GM19372 (cell line): ENCODE measurements at regions not wholly inside any gene's neighbourhood (a gene's known extent, or its start where the extent isn't known, plus 50 kb on each side); places are given as distances from the start of the nearest gene placed in this dataset.

Experiments used
- ATAC-seq: cut with Tn5 transposase; IDR thresholded peaks from one replicate; pipeline ENCODE4 v1.9.1; 2021; ENCODE audit warnings: mild to moderate bottlenecking, low read depth, moderate library complexity; ENCODE audit not compliant: unreplicated experiment

DNA sequence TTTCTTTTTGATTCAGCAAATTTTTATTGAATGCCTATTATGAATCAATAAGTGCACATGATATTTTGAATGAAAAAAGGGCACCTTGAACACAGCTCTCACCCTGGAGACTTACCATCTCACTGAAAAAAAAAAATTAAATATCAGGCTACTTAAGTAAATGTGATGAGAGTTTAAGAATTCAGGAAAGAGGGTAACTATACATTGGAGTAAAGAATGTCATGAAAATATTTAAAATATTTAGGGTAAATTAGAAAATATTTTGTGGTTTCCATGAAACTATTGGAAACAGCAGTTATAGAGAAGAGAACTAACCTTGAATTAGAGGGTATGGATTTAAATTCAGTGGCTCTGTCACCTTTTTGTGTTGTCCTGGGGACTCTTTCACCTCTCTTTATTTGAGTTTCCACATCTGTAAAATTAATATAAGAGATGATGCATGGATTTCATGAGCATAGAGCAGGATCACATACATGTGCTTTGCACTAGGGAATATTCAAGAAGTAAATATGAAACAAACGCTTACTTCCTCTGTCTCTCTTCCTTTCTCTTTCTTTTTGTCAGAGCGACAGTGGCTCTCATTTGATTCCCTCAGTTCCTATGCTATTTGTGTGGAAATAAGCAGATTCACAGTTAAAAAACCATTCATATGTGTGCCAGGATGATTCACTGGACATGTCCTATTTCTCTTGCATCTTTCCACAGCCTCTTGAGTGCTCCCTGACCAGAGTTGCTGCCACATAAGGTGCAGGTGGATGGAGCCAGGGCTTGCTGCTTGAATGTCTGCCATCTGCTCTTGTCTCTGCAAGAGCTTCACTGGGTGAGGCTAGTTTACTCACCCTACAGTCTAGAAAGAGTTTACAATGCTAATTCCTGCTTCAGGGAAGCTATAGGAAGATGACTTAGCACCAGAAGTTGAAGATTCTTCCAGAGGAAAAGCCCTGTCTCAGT lies 533.1 kb downstream of the ETS1 start:
- peak; percentile 60 for ATAC-seq

DNA sequence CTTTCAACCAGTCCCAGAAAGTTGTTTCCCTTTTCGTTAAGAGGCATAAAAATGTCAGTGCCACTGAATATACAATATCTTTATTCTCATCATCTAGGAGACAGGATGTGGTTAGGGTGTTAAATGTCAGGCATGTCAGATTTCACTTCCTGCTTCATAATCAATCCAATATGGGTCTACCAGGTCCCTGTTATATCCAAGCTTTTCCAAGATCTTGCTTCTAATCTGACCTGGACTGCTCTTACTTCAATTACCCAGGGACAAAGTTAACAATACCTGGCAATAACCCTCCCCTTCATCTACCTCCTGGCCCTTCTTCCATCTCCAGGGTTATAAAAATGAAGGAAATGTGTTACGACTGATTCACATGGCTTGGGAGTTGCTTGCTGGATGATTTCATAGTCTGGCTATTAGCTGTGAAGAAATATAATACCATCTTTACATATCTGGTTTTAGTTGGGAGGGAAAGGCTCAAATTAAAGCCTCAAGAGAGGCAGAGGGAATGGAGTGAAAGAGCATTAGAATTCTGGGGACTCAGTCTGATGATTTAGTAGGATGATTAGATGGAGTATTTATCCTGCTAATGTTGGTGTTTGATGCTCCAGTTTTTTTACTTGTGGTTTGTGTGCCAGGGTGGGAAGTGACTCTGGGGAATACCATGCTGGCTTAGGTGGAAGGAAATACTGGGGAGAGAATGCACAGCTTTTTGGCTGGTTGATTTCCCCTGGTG lies 534.3 kb downstream of the ETS1 start:
- no peak for ATAC-seq

DNA sequence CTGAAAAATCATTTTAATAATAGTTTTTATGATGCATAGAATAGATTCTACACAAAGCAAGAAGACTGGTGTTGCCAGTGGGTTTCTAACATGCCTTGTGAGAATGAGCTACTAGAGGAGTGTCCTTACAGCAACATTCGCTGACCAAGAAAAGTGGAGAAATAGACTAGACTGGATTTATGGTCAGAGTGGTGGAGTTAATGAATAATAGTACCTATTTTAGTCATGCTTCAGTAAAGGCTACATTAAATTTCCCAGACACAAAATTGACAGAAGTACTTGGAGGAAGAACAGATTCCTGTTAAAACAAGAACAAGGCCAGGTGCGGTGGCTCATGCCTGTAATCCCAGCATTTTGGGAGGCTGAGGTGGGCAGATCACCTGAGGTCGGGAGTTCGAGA lies 539.2 kb downstream of the ETS1 start:
- ATAC-seq, result no peak

DNA sequence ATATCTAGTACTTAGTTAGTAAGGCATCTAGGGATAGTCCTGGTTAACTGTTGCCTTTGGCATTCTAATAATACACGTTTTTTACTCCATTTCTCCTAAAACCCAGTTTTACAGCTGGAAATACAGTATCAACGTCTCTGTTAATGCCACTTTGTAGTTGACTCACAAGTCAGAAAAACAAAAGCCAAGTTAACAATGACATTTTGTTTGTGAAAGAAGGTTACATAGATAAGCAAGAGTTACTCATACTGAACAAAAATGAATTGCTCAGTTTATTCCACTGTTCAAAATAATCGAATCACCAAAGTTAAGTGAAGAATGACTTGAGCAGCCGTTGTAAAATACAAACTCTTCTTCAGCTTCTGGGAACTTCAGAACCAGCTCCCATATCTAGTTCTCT lies 540.3 kb downstream of the ETS1 start:
- no peak for ATAC-seq

DNA sequence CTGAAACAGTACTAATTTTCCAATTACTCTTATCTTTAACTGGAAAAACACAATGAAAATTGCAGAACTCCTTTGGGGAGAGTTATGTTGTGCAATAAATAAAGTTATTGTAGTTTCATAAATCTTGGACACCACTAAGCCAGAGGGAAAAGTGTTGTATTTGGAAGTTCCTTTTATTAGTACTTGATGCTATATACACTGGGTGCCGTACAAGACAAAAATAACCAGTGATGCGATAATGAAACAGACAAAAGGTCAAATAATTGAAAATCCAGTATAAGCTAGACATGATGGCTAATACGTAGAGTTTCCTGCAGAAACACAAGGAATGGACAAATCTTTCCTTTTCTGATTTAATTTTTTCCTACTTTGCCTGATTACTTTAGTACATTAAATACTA lies 541.1 kb downstream of the ETS1 start:
- no peak for ATAC-seq

DNA sequence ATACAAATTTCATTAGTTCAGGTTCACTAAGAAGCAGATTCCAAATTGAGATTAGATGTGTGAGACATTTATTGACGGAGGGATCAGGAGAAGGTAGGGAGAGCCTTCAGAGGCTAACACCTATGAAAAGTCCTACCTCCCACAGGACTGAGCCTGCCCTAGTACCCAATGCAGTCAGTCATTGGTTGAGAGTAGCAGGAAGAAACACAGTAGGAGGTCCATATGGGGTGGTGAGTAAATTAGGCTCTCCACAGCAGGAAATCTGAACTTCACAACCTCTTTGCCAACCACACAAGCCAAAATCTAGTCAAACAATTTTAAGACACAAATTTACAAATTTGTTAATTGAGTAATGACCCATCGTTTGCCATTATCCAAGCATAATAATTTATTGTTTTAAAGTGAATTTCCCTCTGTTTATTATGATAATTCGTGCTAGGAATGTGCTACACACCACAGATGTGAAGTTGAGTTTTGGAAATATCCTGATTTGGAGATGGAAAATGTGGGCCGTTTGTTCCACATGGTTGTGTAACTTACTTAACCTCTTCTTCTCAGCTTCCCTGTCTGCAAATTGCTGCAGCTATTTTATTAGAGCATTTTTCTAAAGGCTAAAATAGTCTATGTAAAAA lies 542.1 kb downstream of the ETS1 start:
- no peak for ATAC-seq

DNA sequence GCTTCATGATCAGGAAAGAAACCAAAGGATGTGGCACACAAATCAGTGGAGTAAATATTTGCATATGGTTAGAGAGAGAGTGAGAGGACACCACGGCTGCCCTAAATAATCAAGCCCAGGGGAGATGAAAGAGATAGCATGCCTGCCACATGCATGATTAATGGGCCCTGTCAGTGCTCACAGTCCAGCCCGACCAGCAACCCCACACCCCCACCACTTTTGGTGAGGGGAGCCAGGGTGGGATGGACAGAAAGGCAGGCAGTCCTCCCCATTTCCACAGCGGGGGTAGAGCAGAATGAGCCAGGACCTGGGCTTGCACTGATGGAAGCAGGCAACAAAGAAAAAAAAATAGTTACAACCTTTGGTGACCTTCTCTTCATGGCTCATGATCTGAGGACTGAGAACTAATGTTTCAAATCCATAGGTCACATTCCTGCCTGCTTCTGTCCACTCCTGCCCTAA lies 545.0 kb downstream of the ETS1 start:
- no peak for ATAC-seq

DNA sequence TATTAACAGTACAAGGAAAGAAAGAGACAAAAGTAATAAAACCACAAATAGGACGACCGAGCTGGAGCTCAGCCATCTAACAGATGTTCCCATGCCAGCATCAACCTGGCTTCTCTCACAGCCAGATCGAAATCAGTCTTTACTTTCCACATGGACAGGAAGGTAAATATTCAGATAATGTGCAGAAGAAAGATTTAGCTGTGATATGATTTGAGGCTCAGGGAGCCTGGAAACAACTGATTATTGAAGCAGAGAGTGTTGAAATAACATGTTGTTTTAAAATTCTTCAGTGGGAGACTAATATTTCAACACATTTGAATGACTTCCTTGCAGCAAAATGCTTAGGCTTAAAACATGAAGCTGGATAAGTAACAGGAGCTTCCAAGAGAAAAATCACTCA lies 546.8 kb downstream of the ETS1 start:
- no peak for ATAC-seq

DNA sequence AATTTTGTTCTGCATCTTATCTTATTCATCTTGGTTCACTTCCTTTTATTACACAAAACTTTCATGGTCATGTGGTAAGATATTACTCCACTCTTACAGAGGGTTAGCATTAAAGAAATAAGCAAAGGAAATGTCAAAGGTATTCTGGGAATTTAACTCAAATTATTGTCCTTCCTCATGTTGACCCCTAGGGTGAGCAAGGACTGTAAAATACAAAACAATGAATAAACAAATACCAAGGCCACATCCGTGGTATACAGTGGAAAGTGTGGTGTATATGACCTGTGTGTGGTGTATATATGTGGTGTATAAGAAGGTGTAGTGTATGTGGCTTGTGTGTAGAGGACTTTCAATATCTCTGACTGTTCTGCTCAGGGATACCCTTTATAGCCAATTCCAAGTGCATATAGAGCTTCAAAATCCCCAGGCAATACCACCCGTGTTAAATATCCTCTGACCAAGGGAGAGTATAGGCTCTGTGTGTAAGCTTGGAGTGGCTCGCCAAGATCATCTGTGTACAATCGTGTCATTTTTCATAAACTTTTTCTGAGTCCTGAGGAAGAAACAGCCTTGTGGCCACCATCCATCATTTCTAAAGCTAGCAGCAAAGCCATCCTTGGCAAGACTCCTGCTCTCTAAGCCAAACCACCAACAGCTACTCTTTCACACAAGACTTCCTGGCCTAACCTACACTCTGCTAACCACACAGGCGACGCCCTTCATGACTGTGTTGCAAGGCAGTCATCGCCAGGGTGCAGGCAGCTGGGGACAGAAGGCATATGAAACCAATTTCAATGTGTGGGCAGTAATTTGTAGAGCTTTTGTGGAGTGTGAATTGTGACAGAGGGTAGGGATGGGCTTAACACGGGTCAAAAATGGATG lies 548.0 kb downstream of the ETS1 start:
- ATAC-seq, result peak; percentile 92

DNA sequence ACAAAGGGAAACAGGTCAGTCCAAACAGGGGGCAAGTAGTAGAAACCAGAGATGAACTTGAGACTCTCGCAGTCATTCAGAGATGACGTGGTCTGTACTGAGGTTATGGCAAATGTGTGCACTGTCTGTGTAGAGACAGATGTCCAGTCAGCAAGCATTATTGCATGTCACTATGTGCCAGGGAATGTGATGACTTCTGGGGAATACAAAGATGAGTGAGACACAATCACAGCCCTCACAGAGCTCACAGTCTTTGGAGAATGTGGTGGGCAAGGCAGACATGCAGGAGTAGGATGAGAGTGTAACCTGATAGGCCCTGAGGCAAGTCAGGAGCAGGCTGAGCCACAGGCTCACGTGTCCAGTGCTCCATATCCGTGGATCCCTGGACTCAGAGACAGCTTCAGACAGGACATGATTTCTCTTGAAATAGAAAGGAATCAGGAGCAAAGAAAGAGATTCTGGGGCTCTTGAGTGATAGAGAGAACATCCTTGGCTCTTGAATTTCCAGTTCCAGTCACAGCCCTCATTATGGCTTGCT lies 550.7 kb downstream of the ETS1 start:
- ATAC-seq, result no peak

DNA sequence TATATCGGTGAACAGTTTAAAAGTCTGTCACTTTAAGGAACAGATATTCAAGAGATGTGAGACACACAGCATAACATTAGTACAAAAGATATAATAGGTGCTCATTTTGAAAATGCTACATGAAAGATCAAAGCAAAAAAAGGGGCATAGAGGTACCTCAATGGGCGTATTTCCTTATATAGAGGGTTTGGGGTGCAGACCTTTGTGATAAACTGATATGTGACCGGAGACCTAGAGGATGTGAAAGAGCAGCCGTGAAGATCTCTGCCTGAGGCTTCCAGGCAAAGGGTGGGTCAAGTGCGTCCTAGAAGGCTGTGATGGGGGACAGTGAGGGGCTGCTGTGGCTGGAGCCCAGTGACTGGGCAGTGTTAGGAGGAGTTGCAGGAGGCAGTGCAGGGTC lies 551.4 kb downstream of the ETS1 start:
- no peak for ATAC-seq

DNA sequence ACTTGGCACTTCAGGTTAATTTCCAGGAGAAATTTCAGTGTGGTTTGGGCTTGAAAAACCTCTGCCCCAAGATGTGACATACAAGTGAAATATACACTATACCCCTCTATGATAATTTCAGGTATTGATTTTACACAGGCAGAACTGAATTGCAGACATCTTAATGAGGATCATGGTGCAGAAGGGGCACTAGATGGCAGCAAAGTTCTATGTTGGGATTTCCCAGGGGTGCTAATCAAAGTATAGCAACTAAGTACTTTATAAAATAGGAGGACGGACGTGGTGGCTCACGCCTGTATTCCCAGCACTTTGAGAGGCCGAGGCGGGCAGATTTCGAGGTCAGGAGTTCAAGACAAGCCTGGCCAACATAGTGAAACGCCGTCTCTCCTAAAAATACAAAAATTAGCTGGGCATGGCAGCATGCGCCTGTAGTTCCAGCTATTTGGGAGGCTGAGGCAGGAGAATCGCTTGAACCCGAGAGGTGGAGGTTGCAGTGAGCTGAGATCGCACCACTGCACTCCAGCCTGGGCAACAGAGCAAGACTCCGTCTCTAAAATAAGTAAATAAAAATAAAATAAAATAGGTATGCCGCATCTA lies 555.7 kb downstream of the ETS1 start:
- ATAC-seq, result peak; percentile 85

DNA sequence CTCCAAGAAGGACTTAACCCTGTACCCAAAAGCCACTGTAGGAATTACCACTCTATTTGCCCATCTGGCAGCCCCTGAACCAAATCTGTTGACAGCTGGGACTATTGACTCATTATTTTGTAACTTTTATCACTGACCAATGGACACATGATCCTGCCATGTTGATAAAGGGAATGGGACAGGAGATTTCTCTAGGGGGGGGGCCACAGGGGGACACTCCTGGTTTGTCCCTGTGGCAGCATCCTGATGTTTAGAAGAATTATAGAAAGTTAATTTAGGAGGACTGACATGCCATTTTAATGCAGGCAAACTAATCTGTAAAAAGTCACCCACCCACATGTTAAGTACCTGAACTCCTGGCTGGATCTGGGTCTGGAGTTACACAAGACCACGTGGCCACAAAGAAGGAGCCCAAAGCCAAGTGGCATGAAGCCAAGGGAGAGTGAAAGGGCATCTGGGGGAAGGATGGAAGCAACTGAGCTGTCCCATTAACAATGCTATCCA lies 558.1 kb downstream of the ETS1 start:
- no peak for ATAC-seq

DNA sequence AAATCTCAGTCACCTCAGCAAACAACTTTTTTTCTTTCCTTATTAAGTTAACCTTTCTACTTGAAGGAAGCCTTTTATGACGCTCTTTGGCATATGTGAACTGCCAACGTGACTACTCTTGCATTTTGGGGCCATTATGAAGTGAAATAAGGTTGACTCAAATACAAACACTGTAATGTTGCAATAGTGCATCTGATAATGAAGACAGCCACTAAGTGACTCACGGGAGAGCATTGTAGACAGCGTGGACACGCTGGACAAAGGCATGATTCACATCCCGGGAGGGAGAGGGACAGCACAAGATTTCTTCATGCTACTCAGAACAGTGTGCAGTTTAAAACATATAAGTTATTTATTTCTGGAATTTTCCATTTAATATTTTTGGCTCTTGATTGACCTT lies 560.8 kb downstream of the ETS1 start:
- no peak for ATAC-seq

DNA sequence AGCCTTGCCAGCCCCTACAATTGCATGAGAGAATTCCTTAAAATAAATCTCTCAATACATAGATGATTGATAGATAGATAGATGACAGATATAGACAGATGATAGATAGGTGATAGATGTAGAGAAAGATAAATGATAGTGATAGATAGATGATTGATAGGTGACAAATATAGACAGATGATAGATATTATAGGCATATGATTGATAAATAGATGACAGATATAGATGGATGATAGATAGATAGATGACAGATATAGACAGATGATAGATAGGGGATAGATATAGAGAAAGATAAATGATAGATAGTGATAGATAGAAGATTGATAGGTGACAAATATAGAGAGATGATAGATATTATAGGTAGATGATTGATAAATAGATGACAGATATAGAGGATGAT lies 564.6 kb downstream of the ETS1 start:
- no peak for ATAC-seq

DNA sequence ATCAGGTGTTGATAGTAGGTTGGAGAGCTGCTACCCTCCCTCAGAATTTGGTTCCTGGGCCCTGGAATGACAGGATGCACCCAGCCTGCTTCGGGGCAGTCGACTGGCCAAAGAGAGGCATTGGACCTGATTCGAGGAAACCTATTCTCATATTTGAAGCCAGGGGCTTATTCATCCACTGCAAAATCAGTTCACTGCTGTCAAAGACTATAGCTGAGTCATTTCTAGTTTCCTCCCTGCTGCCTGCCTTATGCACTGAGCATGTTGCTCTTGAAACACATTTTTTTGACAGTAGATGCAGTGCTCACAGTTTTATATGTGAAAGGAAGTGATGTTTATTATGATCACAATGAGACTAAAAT lies 565.4 kb downstream of the ETS1 start:
- ATAC-seq, result no peak

DNA sequence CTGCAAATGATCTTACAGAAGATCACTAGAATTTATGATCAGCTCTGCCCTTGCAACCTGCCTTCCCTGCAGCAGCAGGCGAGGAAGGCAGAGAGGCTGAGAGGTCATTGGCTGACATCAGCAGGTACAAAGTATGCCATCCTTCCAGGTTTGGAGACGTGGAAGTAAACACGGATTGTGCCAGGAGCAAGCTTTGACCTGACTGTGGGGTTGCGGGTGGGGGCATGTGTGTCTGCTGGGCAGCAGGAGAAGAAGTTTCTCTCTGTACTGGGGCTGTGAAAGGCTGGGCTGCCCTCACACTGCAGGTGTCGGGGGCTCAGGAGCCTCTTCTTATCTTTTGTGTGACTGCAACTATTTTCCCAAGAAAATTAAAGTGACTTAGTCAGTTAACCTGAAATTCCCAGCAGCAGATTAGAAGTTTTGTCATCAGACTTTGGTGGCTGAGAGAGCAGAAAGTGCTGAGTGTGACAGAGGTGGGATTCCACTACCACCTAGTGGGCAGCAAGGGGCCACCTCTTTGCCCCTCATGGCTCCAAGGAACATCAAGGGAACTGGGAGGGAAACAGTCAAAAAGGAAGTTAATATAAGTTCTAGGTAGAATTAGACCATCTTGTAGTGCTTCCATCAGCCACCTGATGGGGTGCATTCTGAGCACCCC lies 565.9 kb downstream of the ETS1 start:
- no peak for ATAC-seq

DNA sequence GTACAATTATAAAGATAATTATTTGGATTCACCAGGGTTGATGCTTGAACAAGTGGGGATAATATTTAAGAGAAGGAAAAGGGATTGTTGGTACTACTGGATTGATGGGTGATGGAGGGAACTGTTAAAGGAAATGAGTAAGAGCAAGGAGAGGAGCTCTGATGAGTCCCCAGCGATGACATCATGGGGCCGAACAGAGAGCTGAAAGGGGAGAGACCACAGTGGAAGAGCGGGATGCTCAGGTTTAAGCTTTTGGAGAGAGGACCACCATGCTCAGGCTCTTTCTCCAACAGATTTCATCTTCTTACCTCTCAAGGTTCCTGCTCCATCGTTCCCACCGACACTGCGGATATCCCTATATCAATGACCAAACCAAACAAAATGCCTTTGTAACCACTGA lies 568.7 kb downstream of the ETS1 start:
- ATAC-seq, result no peak

DNA sequence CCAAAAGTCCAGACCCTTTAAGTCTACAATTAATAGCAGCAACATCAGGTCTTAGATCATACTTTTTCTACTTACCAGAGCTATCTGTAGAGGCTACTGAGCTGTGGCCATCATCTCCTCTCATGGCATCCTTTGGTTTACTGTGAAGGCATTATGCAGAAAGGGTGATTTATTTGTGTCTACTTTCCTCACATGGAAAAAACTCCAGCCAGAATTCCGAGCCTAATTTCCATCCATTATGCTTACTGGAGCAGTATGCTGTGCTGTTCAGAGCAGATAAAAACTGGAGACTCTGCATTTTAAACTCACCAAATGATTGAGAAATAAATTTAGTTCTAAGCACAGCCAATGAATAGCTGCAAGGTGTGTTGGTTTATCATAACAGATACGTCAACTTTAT lies 581.8 kb downstream of the ETS1 start:
- no peak for ATAC-seq
